Activated CD8-positive, alpha-beta memory T cell treated with anti-CD3 and anti-CD28 coated beads, Interleukin-2, amount 50 U/mL, for 48 hours (primary cell): ENCODE measurements at regions not wholly inside any gene's neighbourhood (a gene's known extent, or its start where the extent isn't known, plus 50 kb on each side); places are given as distances from the start of the nearest gene placed in this dataset.

Source experiments
- DNase-seq: peaks from one replicate; pipeline ENCODE4 v3.0.0-alpha.2; 2020

- no peak for DNase-seq
These were observed 184.7 kb upstream of the RUNX1 start for GRCh38 chr21:35233756-35234155.

- DNase-seq: no peak
These were observed 183.6 kb upstream of the RUNX1 start for GRCh38 chr21:35232545-35233176.

- no peak for DNase-seq
These were observed 182.0 kb upstream of the RUNX1 start for GRCh38 chr21:35231090-35231489.

- no peak for DNase-seq
These were observed 180.2 kb upstream of the RUNX1 start for GRCh38 chr21:35229290-35229689.

GRCh38 chr21:35227786-35228185, 178.7 kb upstream of the RUNX1 start:
- DNase-seq: no peak

GRCh38 chr21:35226968-35227744, 178.1 kb upstream of the RUNX1 start:
- DNase-seq: no peak

GRCh38 chr21:35226328-35226727, 177.2 kb upstream of the RUNX1 start:
- DNase-seq: no peak

GRCh38 chr21:35225573-35225972, 176.5 kb upstream of the RUNX1 start:
- DNase-seq: no peak

GRCh38 chr21:35223480-35224156, 174.5 kb upstream of the RUNX1 start:
- DNase-seq: no peak

- DNase-seq: no peak
These were observed 173.4 kb upstream of the RUNX1 start for GRCh38 chr21:35222541-35222941.

- no peak for DNase-seq
These were observed 172.9 kb upstream of the RUNX1 start for GRCh38 chr21:35222021-35222420.

- no peak for DNase-seq
These were observed 171.2 kb upstream of the RUNX1 start for GRCh38 chr21:35220301-35220700.

GRCh38 chr21:35219719-35220118, 170.6 kb upstream of the RUNX1 start:
- DNase-seq: no peak

- DNase-seq: no peak
These were observed 170.2 kb upstream of the RUNX1 start for GRCh38 chr21:35219291-35219690.

GRCh38 chr21:35217504-35218060, 168.5 kb upstream of the RUNX1 start:
- no peak for DNase-seq

- DNase-seq: no peak
These were observed 167.9 kb upstream of the RUNX1 start for GRCh38 chr21:35216996-35217395.

- DNase-seq: no peak
These were observed 166.8 kb upstream of the RUNX1 start for GRCh38 chr21:35215870-35216269.

- no peak for DNase-seq
These were observed 163.5 kb upstream of the RUNX1 start for GRCh38 chr21:35212393-35213127.

GRCh38 chr21:35211782-35212181, 162.7 kb upstream of the RUNX1 start:
- DNase-seq: no peak

- no peak for DNase-seq
These were observed 161.0 kb upstream of the RUNX1 start for GRCh38 chr21:35210093-35210492.

- no peak for DNase-seq
These were observed 159.9 kb upstream of the RUNX1 start for GRCh38 chr21:35208810-35209517.

- DNase-seq: no peak
These were observed 159.0 kb upstream of the RUNX1 start for GRCh38 chr21:35208104-35208503.
